ENCODE measurements at regions not wholly inside any gene's neighbourhood (a gene's known extent, or its start where the extent isn't known, plus 50 kb on each side); places are given as distances from the start of the nearest gene placed in this dataset.

GRCh38 chr2:196584903-196585302 is 54.6 kb upstream of the CCDC150 start:
- H3K4me1 Mint-ChIP-seq (ENCODE audit: insufficient read depth, unreplicated experiment), result peaks cover 11% of the 10 kb centered on the region
- H3K27ac Mint-ChIP-seq (ENCODE audit: low read depth, unreplicated experiment), result no peak overlapping the region
- no peak for TF ChIP-seq CTCF (IDR thresholded peaks at IDR 0.05; ENCODE audit: unreplicated experiment)
- H3K27me3 Mint-ChIP-seq (ENCODE audit: insufficient read depth, unreplicated experiment), result no peaks in the 10 kb centered on the region
- intact Hi-C loops (cut with micrococcal nuclease), result loop anchor here (5.0 kb wide), 1 partner anchor 112 kb away; no protein-coding TSS in a partner anchor
- H3K4me3 Mint-ChIP-seq (ENCODE audit: unreplicated experiment), result no peak overlapping the region
- POLR2A ChIA-PET, result no interaction called here
- no peak for DNase-seq (ENCODE audit: unreplicated experiment)
- no TSS peak for BruUV-seq (replicated peaks)
- H3K9me3 Mint-ChIP-seq (ENCODE audit: unreplicated experiment), result no peaks in the 10 kb centered on the region
- CTCF ChIA-PET, result interaction anchor here (1.1 kb wide), 1 partner anchor 166 kb away, joined by 3 read pairs; no protein-coding TSS in a partner anchor
- H3K36me3 Mint-ChIP-seq (ENCODE audit: insufficient read depth, unreplicated experiment), result peaks cover 5% of the 10 kb centered on the region

GRCh38 chr2:196586511-196586991 is 53.0 kb upstream of the CCDC150 start:
- Mint-ChIP-seq H3K4me3 (ENCODE audit: unreplicated experiment) (peak overlapping the region; percentile 1), H3K9me3 (ENCODE audit: unreplicated experiment) (no peaks in the 10 kb centered on the region), H3K27me3 (ENCODE audit: insufficient read depth, unreplicated experiment) (no peaks in the 10 kb centered on the region), H3K27ac (ENCODE audit: low read depth, unreplicated experiment) (no peak overlapping the region), H3K36me3 (ENCODE audit: insufficient read depth, unreplicated experiment) (peaks cover 11% of the 10 kb centered on the region), H3K4me1 (ENCODE audit: insufficient read depth, unreplicated experiment) (peaks cover 11% of the 10 kb centered on the region)
- TF ChIP-seq CTCF (IDR thresholded peaks at IDR 0.05; ENCODE audit: unreplicated experiment), result no peak
- BruUV-seq (replicated peaks), result no TSS peak
- peak; percentile 81 for DNase-seq (ENCODE audit: unreplicated experiment)
- intact Hi-C loops (cut with micrococcal nuclease), result loop anchor here (5.0 kb wide), 1 partner anchor 111 kb away; no protein-coding TSS in a partner anchor
- POLR2A ChIA-PET, result interaction anchor here (1.1 kb wide), 1 partner anchor 159 kb away, joined by 3 read pairs; no protein-coding TSS in a partner anchor
- CTCF ChIA-PET, result interaction anchor here (1.1 kb wide), 1 partner anchor 53 kb away, joined by 4 read pairs; the partner anchor contains the start of gene CCDC150

GRCh38 chr2:196587056-196587455 is 52.5 kb upstream of the CCDC150 start:
- Mint-ChIP-seq H3K4me1 (ENCODE audit: insufficient read depth, unreplicated experiment) (peaks cover 13% of the 10 kb centered on the region), H3K27ac (ENCODE audit: low read depth, unreplicated experiment) (no peak overlapping the region), H3K9me3 (ENCODE audit: unreplicated experiment) (no peaks in the 10 kb centered on the region), H3K36me3 (ENCODE audit: insufficient read depth, unreplicated experiment) (peaks cover 11% of the 10 kb centered on the region), H3K27me3 (ENCODE audit: insufficient read depth, unreplicated experiment) (no peaks in the 10 kb centered on the region), H3K4me3 (ENCODE audit: unreplicated experiment) (peak overlapping the region; percentile 1)
- DNase-seq (ENCODE audit: unreplicated experiment), result no peak
- ChIA-PET CTCF (interaction anchor here (0.7 to 1.1 kb wide), 2 partner anchors 52 to 675 kb away, joined by 4 read pairs; partner anchors contain the start of gene CCDC150), POLR2A (interaction anchor here (1.1 kb wide), 1 partner anchor 160 kb away, joined by 3 read pairs; no protein-coding TSS in a partner anchor)
- BruUV-seq (replicated peaks), result no TSS peak
- TF ChIP-seq CTCF (IDR thresholded peaks at IDR 0.05; ENCODE audit: unreplicated experiment), result no peak
- intact Hi-C loops (cut with micrococcal nuclease), result loop anchor here (5.0 kb wide), 1 partner anchor 110 kb away; no protein-coding TSS in a partner anchor

GRCh38 chr2:196587739-196588138 is 51.8 kb upstream of the CCDC150 start:
- no TSS peak for BruUV-seq (replicated peaks)
- H3K4me3 Mint-ChIP-seq (ENCODE audit: unreplicated experiment), result no peak overlapping the region
- no peak for DNase-seq (ENCODE audit: unreplicated experiment)
- intact Hi-C loops (cut with micrococcal nuclease), result loop anchor here (5.0 kb wide), 1 partner anchor 110 kb away; no protein-coding TSS in a partner anchor
- H3K27me3 Mint-ChIP-seq (ENCODE audit: insufficient read depth, unreplicated experiment), result no peaks in the 10 kb centered on the region
- H3K36me3 Mint-ChIP-seq (ENCODE audit: insufficient read depth, unreplicated experiment), result peaks cover 11% of the 10 kb centered on the region
- ChIA-PET POLR2A (no interaction called here), CTCF (interaction anchor here (0.7 to 1.1 kb wide), 2 partner anchors 52 to 674 kb away, joined by 4 read pairs; partner anchors contain the start of gene CCDC150)
- H3K4me1 Mint-ChIP-seq (ENCODE audit: insufficient read depth, unreplicated experiment), result peaks cover 16% of the 10 kb centered on the region
- no peak for TF ChIP-seq CTCF (IDR thresholded peaks at IDR 0.05; ENCODE audit: unreplicated experiment)
- no peak overlapping the region for H3K27ac Mint-ChIP-seq (ENCODE audit: low read depth, unreplicated experiment)
- H3K9me3 Mint-ChIP-seq (ENCODE audit: unreplicated experiment), result no peaks in the 10 kb centered on the region
